GM12892 (cell line): ENCODE measurements at regions not wholly inside any gene's neighbourhood (a gene's known extent, or its start where the extent isn't known, plus 50 kb on each side); places are given as distances from the start of the nearest gene placed in this dataset.

Experiments
- DNase-seq: peaks from one replicate; pipeline ENCODE4 v3.0.0; 2011; ENCODE audit not compliant: insufficient read length
- FAIRE-seq: peaks from 2 replicates; lab custom pipeline; 2011; peaks lifted over from hg19 to GRCh38; lab: Jason Lieb, UNC
- POLR2A ChIP-seq: IDR thresholded peaks from 2 replicates; pipeline ENCODE4 v1.6.1; 2011; ENCODE audit warnings: low read depth, low read length, control low read depth
- POLR2AphosphoS5 ChIP-seq: IDR thresholded peaks from 2 replicates; pipeline ENCODE4 v1.6.1; 2011; ENCODE audit warnings: low read depth, low read length, control low read depth
- TAF1 ChIP-seq: IDR thresholded peaks from 2 replicates; pipeline ENCODE4 v1.6.1; 2011; ENCODE audit warnings: low read depth, mild to moderate bottlenecking, control low read depth, low read length, borderline replicate concordance

DNA sequence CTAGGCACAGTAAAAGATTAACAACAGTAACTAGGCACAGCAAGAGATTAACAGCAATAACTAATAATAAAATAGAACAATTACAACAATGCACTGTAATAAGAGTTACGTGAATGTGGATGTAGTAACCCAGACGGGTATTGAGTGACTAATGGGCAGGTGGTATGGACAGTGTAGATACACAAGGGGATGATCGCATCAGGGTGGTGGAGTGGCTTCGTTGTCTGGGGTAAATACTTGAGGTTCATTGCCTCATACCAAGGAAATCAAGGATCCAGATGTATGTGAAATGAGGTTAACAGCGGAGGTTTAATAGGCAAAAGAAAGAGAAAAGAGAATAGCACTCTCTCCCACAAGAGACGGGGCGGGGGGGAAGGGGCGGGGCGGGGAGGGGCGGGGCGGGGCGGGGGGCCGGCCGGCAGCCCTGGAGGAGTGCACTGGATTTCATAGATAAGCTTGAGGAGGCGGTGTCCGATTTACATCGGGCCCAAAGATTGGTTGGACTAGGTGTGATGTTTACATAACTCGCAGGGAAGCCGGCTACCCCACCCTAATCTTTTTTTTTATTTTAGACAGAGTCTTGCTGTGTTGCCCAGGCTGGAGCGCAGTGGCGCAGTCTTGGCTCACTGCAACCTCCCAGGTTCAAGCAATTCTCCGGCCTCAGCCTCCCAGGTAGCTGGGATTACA lies 106.3 kb downstream of the KCTD15 start:
- DNase-seq: no peak
- FAIRE-seq: no peak
- TF ChIP-seq POLR2A (no peak), POLR2AphosphoS5 (no peak), TAF1 (no peak)

DNA sequence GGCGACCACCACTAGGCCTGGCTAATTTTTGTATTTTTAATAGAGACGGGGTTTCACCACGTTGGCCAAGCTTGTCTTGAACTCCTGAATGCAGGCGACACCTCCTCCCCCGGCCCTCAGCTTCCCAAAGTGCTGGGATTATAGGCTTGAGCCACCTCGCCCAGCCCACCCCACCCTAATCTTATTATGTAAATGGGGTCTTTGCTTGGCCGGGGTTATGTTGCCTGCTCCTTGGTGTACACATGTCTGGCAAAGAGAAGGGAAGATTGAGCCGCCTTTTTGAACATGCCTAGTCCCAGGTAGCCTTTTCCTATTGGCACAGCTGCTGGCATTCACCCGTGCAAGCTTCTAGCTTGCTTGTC lies 106.8 kb downstream of the KCTD15 start:
- no peak for FAIRE-seq

DNA sequence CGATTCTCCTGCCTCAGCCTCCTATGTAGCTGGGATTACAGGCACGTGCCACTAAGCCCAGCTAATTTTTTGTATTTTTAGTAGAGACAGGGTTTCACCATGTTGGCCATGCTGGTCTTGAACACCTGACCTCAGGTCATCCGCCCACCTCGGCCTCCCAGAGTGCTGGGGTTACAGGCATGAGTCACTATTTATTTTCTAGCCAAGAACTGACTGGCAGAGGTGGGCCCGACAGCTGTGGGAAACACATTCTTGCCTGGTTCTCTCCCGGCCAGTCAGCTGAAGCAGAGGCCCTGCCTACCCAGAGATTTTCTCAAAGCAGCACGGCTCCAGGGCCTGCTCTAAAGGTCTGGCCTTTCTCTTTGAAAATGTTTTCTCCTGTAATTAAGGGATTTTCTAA lies 108.0 kb downstream of the KCTD15 start:
- FAIRE-seq (no peak), DNase-seq (no peak)
- TF ChIP-seq POLR2AphosphoS5 (no peak), POLR2A (no peak), TAF1 (no peak)

More for the DNA sequence above, 106.8 kb downstream of the KCTD15 start:
- no peak for DNase-seq
- TF ChIP-seq TAF1: no peak
- TF ChIP-seq POLR2AphosphoS5: no peak
- TF ChIP-seq POLR2A: no peak

DNA sequence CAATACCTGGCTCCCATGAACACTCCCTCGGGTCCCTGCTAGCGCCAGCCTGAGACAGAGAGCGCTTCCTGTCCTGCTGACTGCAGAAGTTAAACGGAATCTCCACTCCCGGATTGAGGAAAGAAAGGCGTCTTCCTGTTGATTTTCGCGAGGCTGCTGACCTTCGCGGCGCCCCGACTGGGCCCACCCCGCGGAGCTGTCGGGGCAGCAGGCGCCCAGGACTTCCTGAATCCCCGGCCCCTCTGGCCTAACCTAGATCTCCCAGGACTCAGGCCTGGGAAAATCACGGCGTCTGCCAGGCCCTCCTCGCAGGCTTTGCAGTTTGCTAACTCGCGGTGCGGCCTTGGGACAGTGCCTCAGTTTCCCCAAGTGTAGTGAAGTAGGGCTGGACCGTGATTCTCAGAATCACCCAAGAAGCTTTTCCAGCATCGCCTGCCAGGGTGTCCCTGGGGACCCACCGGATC lies 108.8 kb downstream of the KCTD15 start:
- DNase-seq (no peak), FAIRE-seq (no peak)
- TF ChIP-seq POLR2AphosphoS5: no peak
- no peak for TF ChIP-seq POLR2A
- TF ChIP-seq TAF1: no peak

DNA sequence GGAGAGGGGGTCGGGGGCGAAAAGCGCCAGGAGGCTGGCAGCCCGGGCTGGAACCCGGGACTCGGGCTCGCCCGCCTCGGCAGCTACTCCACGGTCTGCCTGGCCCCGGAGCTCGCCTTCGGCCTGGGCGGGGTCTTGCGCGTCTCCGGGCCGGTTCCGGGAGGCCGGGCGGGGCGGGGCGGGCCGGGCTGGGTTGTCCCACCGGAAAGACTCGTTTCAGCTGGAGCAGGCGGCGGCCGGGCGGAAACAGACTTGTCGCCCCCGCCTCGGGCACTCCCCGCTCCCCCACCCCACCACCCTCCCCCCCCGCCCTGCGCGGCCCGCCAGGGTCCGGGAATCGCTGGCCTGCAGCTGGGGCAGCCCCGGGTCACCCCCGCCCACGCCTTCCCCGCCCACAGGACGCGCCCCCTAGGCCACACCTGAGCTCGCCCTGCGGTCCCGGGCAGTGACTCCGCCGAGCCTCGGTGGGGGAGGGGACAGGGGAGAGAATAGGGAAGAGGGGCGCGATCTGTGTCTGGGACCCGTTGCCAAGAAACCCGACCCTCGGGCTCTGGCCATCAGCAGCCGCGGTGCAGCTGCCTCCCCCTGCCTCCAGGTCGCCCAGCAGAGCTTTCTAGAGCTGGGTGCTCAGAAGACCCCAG lies 109.4 kb downstream of the KCTD15 start:
- DNase-seq: no peak
- no peak for TF ChIP-seq POLR2A
- TF ChIP-seq TAF1: no peak
- no peak for TF ChIP-seq POLR2AphosphoS5
- no peak for FAIRE-seq

DNA sequence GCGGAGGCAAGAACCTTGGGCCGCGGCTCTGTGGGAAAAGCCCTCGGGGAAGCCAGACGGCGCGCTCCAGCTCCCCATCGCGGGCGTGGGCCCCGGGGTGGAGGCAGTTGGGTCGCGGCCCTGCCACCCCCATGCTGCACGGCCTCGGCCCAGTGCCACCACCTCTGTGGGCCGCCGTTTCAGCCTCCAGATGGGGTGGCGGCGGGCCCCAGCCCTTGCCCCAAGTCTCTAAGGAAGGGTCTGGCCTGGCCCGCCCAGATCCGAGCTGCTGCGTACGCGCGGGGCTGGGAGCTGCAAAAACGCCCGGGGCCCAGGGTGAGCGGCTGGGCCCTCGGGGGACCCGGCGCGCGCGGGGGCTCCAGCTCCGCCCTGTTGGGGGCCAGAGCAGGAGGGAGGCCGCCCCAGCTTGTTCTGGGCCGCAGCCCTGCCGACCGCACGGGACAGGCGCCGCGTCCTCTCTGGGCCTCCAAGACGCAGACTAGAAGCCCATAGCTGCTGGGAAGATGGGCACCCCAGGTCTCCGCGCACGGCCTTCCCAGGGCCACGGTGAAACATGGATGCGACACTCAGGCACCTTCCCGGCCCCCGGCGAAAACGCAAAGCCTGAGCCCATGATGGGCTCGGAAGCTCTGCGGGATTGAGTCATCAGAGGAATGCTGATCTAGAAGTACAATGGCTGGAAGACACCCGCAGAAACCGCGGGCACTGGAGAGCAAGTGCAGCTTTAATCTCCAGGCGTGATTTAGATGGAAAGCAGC lies 110.1 kb downstream of the KCTD15 start:
- TF ChIP-seq TAF1 (no peak), POLR2AphosphoS5 (no peak)
- FAIRE-seq: no peak
- DNase-seq: no peak

DNA sequence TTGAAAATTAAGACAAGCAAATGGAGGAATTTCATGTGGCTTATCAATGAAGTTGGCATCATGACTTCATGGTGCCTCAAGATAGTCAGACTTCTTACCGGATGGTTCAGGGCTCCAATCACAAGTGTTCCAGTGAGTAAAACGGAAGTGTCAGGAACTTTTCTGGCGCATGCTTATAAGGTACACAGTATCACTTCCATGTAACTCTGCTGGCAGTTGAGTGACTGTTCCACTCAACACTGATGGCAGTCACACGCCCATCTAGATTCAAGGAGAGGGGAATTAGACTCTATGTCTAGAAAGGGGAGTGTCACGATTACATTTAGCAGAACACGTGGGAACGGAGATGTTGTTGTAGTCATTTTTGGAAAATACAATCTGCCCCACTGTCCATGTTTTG lies 114.3 kb downstream of the KCTD15 start:
- no peak for DNase-seq
- TF ChIP-seq TAF1: no peak
- no peak for TF ChIP-seq POLR2A
- no peak for TF ChIP-seq POLR2AphosphoS5
- FAIRE-seq: no peak

DNA sequence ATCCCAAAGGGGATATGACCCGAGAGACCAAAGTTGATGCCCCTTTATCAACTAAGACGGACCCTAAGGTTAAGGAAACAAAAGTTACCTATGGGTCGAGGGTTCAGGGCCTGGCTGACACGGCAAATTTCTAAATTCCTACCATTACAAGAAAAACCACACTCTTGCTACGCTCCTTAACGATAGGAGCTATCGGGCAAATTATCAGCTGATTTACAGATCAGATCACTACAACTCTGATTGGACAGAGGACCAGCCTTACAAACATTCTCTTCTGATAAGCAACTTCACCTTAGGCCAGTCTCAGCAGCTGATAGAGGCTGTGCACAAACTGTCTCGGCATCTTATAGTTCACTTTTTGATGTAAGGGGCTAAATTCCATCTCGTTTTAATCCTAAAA lies 117.9 kb downstream of the KCTD15 start:
- TF ChIP-seq TAF1: no peak
- TF ChIP-seq POLR2A: no peak
- no peak for TF ChIP-seq POLR2AphosphoS5
- DNase-seq (no peak), FAIRE-seq (no peak)

DNA sequence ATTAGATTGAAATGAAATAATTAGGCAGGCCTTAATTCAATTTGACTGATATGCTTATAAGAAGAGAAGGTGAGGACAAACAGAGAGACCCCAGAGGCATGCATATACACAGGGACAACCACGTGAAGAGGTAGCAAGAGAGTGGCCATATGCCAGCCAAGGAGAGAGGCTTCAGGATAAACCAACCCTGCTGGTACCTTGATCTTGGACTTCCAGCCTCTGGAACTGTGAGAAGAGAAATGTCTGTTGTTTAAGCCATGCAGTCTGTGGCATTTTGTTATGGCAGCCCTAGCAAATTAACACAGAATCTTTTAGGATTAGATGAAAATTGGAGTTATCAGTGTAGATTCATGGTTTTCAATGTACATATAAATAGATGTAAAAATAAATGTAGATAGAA lies 120.1 kb downstream of the KCTD15 start:
- DNase-seq: no peak
- TF ChIP-seq POLR2A (no peak), TAF1 (no peak), POLR2AphosphoS5 (no peak)
- FAIRE-seq: no peak

DNA sequence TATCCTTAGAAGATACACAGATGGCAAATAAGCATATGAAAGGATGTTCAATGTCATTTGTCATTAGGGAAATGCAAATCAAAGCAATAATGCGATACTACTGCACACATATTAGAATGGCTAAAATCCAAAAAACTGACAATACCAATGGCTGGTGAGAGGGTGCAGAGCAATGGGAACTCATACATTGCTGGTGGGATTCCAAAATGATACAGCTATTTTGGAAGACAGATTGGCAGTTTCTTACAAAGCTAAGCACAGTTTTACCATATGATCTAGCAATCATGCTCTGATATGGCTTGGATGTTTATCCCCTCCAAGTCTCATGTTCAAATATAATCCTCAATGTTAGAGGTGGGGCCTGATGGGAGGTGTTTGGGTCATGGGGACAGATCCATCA lies 122.6 kb downstream of the KCTD15 start:
- TF ChIP-seq POLR2A: no peak
- no peak for TF ChIP-seq POLR2AphosphoS5
- no peak for TF ChIP-seq TAF1
- FAIRE-seq: no peak
- DNase-seq: no peak

DNA sequence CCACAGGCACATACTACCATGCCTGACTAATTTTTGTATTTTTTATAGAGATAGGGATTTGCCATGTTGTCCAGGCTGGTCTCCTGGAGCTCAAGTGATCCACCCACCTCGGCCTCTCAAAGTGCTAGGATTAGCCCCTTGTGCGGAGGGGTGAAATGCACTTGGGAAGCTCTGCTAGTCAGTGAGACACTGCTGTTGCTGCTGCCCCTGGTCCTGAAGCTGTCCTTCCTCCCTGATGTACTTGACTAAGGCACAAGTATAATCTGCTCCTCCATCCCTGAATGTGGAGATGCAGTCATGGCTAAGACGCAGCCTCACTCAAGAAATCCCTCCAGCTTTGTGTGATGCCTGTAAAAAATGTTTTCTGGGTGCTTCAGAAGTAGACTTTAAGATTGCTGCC lies 124.5 kb downstream of the KCTD15 start:
- no peak for FAIRE-seq
- no peak for DNase-seq

DNA sequence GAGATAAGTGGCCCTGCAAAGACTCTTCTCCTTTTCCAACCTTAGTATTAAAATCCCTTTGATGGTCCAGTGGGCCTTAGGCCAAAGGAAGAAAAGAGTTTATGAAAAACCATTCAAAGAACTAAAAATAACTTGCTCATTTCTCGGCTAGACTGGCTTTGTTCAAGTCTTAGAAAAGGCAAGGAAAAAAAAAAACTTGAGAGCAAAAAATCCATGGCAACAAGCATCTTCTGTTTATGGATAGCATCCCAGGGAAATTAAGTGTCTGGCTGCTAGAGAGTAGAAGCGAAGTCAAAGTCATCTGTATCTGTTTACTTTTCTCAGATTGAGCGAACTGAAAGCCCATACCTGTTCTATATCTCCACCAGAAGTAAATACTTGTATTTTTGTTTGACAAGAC lies 129.6 kb downstream of the KCTD15 start:
- TF ChIP-seq POLR2A (no peak), TAF1 (no peak), POLR2AphosphoS5 (no peak)
- no peak for FAIRE-seq
- no peak for DNase-seq

More for the DNA sequence above, 124.5 kb downstream of the KCTD15 start:
- no peak for TF ChIP-seq POLR2AphosphoS5
- TF ChIP-seq TAF1: no peak
- no peak for TF ChIP-seq POLR2A

DNA sequence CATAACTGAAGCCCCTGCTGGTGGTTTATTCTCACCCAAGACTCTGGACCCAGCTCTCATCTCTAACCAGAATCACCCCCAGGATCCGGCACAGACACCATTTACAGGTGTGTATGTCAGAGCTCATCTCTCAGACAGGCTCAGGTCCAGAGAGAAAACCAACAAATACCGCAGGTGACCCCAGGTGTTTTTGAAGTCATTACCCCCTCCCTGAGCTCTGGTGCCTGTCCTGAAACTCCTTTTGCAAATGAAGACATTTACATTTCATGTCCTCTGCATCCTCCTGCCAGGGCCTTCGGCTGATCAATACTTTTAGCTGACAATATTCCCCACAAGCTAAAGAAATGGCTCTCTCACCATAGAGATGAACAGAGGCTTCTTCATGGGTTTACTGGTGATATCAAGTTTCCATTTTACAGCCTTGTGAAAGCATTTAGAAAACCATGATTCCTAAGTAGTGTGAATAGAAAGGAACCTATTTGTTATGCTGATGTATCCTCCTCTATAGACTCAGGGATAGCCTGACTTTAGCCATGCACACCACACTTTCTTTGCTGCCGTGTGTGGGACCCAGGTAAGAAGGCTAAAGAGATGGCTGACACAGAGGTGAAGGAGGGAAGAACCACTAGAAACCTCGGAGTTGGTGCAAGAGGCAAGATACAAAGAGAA lies 131.3 kb downstream of the KCTD15 start:
- DNase-seq (no peak), FAIRE-seq (no peak)
- TF ChIP-seq POLR2A (no peak), TAF1 (no peak), POLR2AphosphoS5 (no peak)
